ENCODE measurements at regions not wholly inside any gene's neighbourhood (a gene's known extent, or its start where the extent isn't known, plus 50 kb on each side); places are given as distances from the start of the nearest gene placed in this dataset.

DNA sequence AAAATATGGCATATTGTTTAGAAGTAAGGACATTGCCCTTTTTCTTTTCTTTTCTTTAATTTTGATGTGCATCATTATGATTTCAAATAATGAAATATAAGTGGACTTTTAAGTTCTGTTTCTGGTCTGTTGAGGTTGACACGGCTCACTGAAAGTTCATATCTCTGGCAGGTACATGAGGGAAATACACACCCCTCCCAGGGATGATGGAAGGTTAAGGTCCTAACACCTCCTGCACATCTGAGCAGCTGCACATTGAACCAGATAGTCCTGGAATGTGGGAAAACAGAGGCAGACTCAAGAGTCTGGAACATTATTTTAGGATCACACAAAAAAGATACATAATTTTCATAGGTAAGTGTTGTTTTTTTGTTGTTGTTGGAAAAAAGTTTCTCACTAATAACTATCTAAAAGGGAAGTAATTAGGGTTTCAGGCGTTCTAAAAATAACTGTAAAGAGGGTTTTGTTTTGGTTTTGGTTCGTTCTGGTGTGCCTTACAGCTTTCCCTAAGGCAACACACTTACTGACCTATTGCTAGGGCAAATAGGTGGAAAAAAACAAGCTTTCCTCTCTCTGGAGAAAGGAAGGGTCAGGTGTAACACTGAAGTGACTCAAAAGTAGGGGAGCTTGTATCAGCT lies 201.2 kb upstream of the PRKCQ start:
- Histone ChIP-seq H3K27me3 (ENCODE audit: insufficient read depth, low read length) (no peaks in the 10 kb centered on the region), H4K20me1 (ENCODE audit: insufficient read depth) (no peaks in the 10 kb centered on the region), H3K79me2 (ENCODE audit: insufficient read depth, low read length) (no peaks in the 10 kb centered on the region), H3K4me3 (replicated peaks in 1 of 2; ENCODE audit: low read depth in 1 of 2, low read length in 2 of 2) (no peak overlapping the region), H3K9ac (ENCODE audit: low read length) (no peak overlapping the region), H3K4me1 (ENCODE audit: control insufficient read depth in 1 of 2, insufficient read depth in 2 of 2, low read length in 2 of 2) (peaks cover 0 to 34% of the 10 kb centered on the region in 2 experiments; a peak in 2 of 4 replicates), H3K9me2 (ENCODE audit: insufficient read depth) (no peaks in the 10 kb centered on the region), H3K9me3 (ENCODE audit: control insufficient read depth in 1 of 2, insufficient read depth in 1 of 2, low read depth in 1 of 2, low read length in 2 of 2) (no peaks in the 10 kb centered on the region), H3K36me3 (ENCODE audit: control insufficient read depth in 1 of 2, insufficient read depth in 2 of 2, low read length in 2 of 2) (no peaks in the 10 kb centered on the region), H3K27ac (ENCODE audit: low read depth, low read length) (no peak overlapping the region), H3K4me2 (ENCODE audit: low read length) (no peak overlapping the region), H2AFZ (ENCODE audit: low read depth, low read length, poor library complexity, severe bottlenecking) (no peak overlapping the region)
- intact Hi-C loops (cut with micrococcal nuclease), result no loop called here
- TF ChIP-seq SIN3A (IDR thresholded peaks at IDR 0.05; ENCODE audit: low read depth) (no peak), POLR2A (IDR thresholded peaks at IDR 0.05; ENCODE audit: borderline replicate concordance, extremely low read depth, insufficient read depth, insufficient read length) (no peak), YY1 (IDR thresholded peaks at IDR 0.05; ENCODE audit: extremely low read depth, insufficient replicate concordance, low read depth, low read length) (no peak), EZH2phosphoT487 (IDR thresholded peaks at IDR 0.05; ENCODE audit: borderline replicate concordance) (no peak), POLR2AphosphoS5 (IDR thresholded peaks at IDR 0.05; ENCODE audit: low read depth, low read length) (no peak), ZNF274 (IDR thresholded peaks at IDR 0.05; ENCODE audit: low read depth, low read length) (no peak), JUND (IDR thresholded peaks at IDR 0.05) (no peak), ELF1 (IDR thresholded peaks at IDR 0.05; ENCODE audit: borderline replicate concordance, low read depth) (no peak), EZH2 (IDR thresholded peaks at IDR 0.05) (no peak), CBX3 (IDR thresholded peaks at IDR 0.05; ENCODE audit: low read depth) (no peak), ZFX (IDR thresholded peaks at IDR 0.05) (no peak), SP1 (IDR thresholded peaks at IDR 0.05; ENCODE audit: low read depth) (no peak), FOSL1 (IDR thresholded peaks at IDR 0.05; ENCODE audit: low read depth) (no peak), SRF (IDR thresholded peaks at IDR 0.05; ENCODE audit: low read depth) (no peak), EGR1 (IDR thresholded peaks at IDR 0.05; ENCODE audit: low read depth) (no peak)
- TF ChIP-seq, protein P1, sequence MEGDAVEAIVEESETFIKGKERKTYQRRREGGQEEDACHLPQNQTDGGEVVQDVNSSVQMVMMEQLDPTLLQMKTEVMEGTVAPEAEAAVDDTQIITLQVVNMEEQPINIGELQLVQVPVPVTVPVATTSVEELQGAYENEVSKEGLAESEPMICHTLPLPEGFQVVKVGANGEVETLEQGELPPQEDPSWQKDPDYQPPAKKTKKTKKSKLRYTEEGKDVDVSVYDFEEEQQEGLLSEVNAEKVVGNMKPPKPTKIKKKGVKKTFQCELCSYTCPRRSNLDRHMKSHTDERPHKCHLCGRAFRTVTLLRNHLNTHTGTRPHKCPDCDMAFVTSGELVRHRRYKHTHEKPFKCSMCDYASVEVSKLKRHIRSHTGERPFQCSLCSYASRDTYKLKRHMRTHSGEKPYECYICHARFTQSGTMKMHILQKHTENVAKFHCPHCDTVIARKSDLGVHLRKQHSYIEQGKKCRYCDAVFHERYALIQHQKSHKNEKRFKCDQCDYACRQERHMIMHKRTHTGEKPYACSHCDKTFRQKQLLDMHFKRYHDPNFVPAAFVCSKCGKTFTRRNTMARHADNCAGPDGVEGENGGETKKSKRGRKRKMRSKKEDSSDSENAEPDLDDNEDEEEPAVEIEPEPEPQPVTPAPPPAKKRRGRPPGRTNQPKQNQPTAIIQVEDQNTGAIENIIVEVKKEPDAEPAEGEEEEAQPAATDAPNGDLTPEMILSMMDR (IDR thresholded peaks at IDR 0.05 in 2 of 3, conservative IDR thresholded peaks at IDR 0.05 in 1 of 3; ENCODE audit: borderline replicate concordance in 1 of 3, insufficient read depth in 1 of 3, low read depth in 2 of 3, low read length in 2 of 3), result no peak
- TF ChIP-seq, protein P2, sequence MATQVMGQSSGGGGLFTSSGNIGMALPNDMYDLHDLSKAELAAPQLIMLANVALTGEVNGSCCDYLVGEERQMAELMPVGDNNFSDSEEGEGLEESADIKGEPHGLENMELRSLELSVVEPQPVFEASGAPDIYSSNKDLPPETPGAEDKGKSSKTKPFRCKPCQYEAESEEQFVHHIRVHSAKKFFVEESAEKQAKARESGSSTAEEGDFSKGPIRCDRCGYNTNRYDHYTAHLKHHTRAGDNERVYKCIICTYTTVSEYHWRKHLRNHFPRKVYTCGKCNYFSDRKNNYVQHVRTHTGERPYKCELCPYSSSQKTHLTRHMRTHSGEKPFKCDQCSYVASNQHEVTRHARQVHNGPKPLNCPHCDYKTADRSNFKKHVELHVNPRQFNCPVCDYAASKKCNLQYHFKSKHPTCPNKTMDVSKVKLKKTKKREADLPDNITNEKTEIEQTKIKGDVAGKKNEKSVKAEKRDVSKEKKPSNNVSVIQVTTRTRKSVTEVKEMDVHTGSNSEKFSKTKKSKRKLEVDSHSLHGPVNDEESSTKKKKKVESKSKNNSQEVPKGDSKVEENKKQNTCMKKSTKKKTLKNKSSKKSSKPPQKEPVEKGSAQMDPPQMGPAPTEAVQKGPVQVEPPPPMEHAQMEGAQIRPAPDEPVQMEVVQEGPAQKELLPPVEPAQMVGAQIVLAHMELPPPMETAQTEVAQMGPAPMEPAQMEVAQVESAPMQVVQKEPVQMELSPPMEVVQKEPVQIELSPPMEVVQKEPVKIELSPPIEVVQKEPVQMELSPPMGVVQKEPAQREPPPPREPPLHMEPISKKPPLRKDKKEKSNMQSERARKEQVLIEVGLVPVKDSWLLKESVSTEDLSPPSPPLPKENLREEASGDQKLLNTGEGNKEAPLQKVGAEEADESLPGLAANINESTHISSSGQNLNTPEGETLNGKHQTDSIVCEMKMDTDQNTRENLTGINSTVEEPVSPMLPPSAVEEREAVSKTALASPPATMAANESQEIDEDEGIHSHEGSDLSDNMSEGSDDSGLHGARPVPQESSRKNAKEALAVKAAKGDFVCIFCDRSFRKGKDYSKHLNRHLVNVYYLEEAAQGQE (IDR thresholded peaks at IDR 0.05; ENCODE audit: low read depth), result no peak
- TF ChIP-seq, protein P3, sequence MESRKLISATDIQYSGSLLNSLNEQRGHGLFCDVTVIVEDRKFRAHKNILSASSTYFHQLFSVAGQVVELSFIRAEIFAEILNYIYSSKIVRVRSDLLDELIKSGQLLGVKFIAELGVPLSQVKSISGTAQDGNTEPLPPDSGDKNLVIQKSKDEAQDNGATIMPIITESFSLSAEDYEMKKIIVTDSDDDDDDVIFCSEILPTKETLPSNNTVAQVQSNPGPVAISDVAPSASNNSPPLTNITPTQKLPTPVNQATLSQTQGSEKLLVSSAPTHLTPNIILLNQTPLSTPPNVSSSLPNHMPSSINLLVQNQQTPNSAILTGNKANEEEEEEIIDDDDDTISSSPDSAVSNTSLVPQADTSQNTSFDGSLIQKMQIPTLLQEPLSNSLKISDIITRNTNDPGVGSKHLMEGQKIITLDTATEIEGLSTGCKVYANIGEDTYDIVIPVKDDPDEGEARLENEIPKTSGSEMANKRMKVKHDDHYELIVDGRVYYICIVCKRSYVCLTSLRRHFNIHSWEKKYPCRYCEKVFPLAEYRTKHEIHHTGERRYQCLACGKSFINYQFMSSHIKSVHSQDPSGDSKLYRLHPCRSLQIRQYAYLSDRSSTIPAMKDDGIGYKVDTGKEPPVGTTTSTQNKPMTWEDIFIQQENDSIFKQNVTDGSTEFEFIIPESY (IDR thresholded peaks at IDR 0.05; ENCODE audit: extremely low read depth, insufficient replicate concordance, low read length), result no peak
- BruUV-seq (replicated peaks), result no TSS peak
- ATAC-seq (no peak), DNase-seq (ENCODE audit: low read depth, low spot score) (no peak)
- POLR2A ChIA-PET, result no interaction called here
- CTCF ChIA-PET, result no interaction called here
- RAD21 ChIA-PET (ENCODE audit: low non-redundant PET in 1 of 2, low total read pairs in 2 of 2, uncharacterized antibody in 2 of 2, unreplicated experiment in 2 of 2), result no interaction called here

Data from HCT116 (cell line).